GM23338 (cell line): ENCODE measurements at regions not wholly inside any gene's neighbourhood (a gene's known extent, or its start where the extent isn't known, plus 50 kb on each side); places are given as distances from the start of the nearest gene placed in this dataset.

Source experiments
- ATAC-seq: fragments of 200-7000 bp; cut with Tn5 transposase; 3 replicates; pipeline ENCODE4 v1.9.1; 2020
- DNase-seq: peaks from one replicate; pipeline ENCODE4 v3.0.0-alpha.2; 2015; ENCODE audit warnings: low spot score
- H2AFZ ChIP-seq: fragments of 200-600 bp; sonication (generic); 2 replicates; pipeline ENCODE4 v1.8.0; 2016; ENCODE audit warnings: antibody characterized with exemption, mild to moderate bottlenecking, moderate library complexity
- H3F3A ChIP-seq: fragments of 200-600 bp; sonication (generic); replicated peaks from 2 replicates; pipeline ENCODE4 v1.8.0; 2017; ENCODE audit warnings: antibody characterized with exemption, mixed run types, low read depth
- H3K27ac ChIP-seq: fragments of 200-600 bp; sonication (generic); 2 replicates; pipeline ENCODE4 v1.6.1; 2016; ENCODE audit warnings: low read depth
- H3K27me3 ChIP-seq: fragments of 200-600 bp; sonication (generic); 2 replicates; pipeline ENCODE4 v1.8.0; 2016; ENCODE audit warnings: mild to moderate bottlenecking, mixed run types, moderate library complexity; ENCODE audit not compliant: insufficient read depth
- H3K36me3 ChIP-seq: fragments of 200-600 bp; sonication (generic); 2 replicates; pipeline ENCODE4 v1.8.0; 2016; ENCODE audit warnings: mild to moderate bottlenecking; ENCODE audit not compliant: insufficient read depth
- H3K4me1 ChIP-seq: fragments of 200-600 bp; sonication (generic); 2 replicates; pipeline ENCODE4 v1.8.0; 2016; ENCODE audit warnings: mild to moderate bottlenecking, moderate library complexity; ENCODE audit not compliant: insufficient read depth
- H3K4me2 ChIP-seq: fragments of 200-600 bp; sonication (generic); 2 replicates; pipeline ENCODE4 v1.7.1; 2017; ENCODE audit warnings: mixed run types
- H3K4me3 ChIP-seq: fragments of 200-600 bp; sonication (generic); 2 replicates; pipeline ENCODE4 v1.6.1; 2016; ENCODE audit warnings: mixed run types
- H3K79me2 ChIP-seq: fragments of 200-600 bp; sonication (generic); replicated peaks from 2 replicates; pipeline ENCODE4 v1.8.0; 2017; ENCODE audit warnings: mild to moderate bottlenecking; ENCODE audit not compliant: insufficient read depth
- H3K9me2 ChIP-seq: fragments of 200-600 bp; sonication (generic); 2 replicates; pipeline ENCODE4 v1.8.0; 2017; ENCODE audit not compliant: insufficient read depth
- H4K20me1 ChIP-seq: fragments of 200-600 bp; sonication (generic); replicated peaks from 2 replicates; pipeline ENCODE4 v1.8.0; 2017; ENCODE audit warnings: mild to moderate bottlenecking; ENCODE audit not compliant: insufficient read depth
- H3K27ac Mint-ChIP-seq: 2 replicates; pipeline ENCODE4 v1.8.0; 2020; ENCODE audit warnings: inconsistent platforms, mild to moderate bottlenecking, moderate library complexity, mixed read lengths
- H3K27me3 Mint-ChIP-seq: 3 replicates; pipeline ENCODE4 v1.8.0; 2022; ENCODE audit warnings: low read depth, mild to moderate bottlenecking, moderate library complexity, mixed read lengths, inconsistent platforms; ENCODE audit not compliant: insufficient read depth, poor library complexity
- H3K36me3 Mint-ChIP-seq: 3 replicates; pipeline ENCODE4 v1.8.0; 2021; ENCODE audit warnings: low read depth, mild to moderate bottlenecking, inconsistent platforms, moderate library complexity, mixed read lengths
- H3K4me1 Mint-ChIP-seq: 3 replicates; pipeline ENCODE4 v1.8.0; 2020; ENCODE audit warnings: mild to moderate bottlenecking, inconsistent platforms, mixed read lengths
- H3K4me3 Mint-ChIP-seq: 3 replicates; pipeline ENCODE4 v1.8.0; 2021; ENCODE audit warnings: moderate library complexity, mild to moderate bottlenecking, inconsistent platforms, mixed read lengths
- H3K9me3 Mint-ChIP-seq: 3 replicates; pipeline ENCODE4 v1.8.0; 2020; ENCODE audit warnings: moderate library complexity, mild to moderate bottlenecking, inconsistent platforms, mixed read lengths
- CREB1 ChIP-seq: fragments of 250-450 bp; sonication (Bioruptor Pico); IDR thresholded peaks from 2 replicates; pipeline ENCODE4 v1.5.0; 2020; ENCODE audit warnings: low read depth, mild to moderate bottlenecking, moderate library complexity
- CTCF ChIP-seq, 2 experiments: fragments of 200-600 bp in 1 of 2; sonication (generic) in 1 of 2; conservative IDR thresholded peaks; 2 replicates each; pipeline versions ENCODE4 v1.5.1 to v1.6.1; 2016 to 2017; ENCODE audit warnings: antibody characterized with exemption in 2 of 2, low read depth in 2 of 2, mild to moderate bottlenecking in 2 of 2, moderate library complexity in 1 of 2
- EZH2 ChIP-seq: fragments of 200-600 bp; sonication (generic); IDR thresholded peaks from one replicate; pipeline ENCODE4 v1.8.0; 2017; ENCODE audit warnings: antibody characterized with exemption, mild to moderate bottlenecking, low read depth; ENCODE audit not compliant: unreplicated experiment
- EZH2phosphoT487 ChIP-seq: fragments of 200-600 bp; sonication (generic); IDR thresholded peaks from one replicate; pipeline ENCODE4 v1.8.1; 2018; ENCODE audit warnings: antibody characterized with exemption; ENCODE audit not compliant: unreplicated experiment
- JUNB ChIP-seq: IDR thresholded peaks from one replicate; pipeline ENCODE4 v1.6.1; 2016; ENCODE audit warnings: antibody characterized with exemption; ENCODE audit not compliant: unreplicated experiment
- NANOG ChIP-seq: IDR thresholded peaks from 2 replicates; pipeline ENCODE4 v1.6.1; 2016; ENCODE audit warnings: antibody characterized with exemption, borderline replicate concordance
- POLR2AphosphoS5 ChIP-seq: IDR thresholded peaks from 2 replicates; pipeline ENCODE4 v1.6.1; 2016; ENCODE audit warnings: antibody characterized with exemption, low read depth
- REST ChIP-seq: IDR thresholded peaks from one replicate; pipeline ENCODE4 v1.6.1; 2018; ENCODE audit warnings: antibody characterized with exemption; ENCODE audit not compliant: unreplicated experiment
- STAT1 ChIP-seq: IDR thresholded peaks from one replicate; pipeline ENCODE4 v1.6.1; 2016; ENCODE audit warnings: antibody characterized with exemption; ENCODE audit not compliant: unreplicated experiment
- ZNF114 ChIP-seq: fragments of 250-450 bp; sonication (Bioruptor Pico); IDR thresholded peaks from 2 replicates; pipeline ENCODE4 v1.5.0; 2020; ENCODE audit warnings: mild to moderate bottlenecking, moderate library complexity
- ZNF331 ChIP-seq: fragments of 250-450 bp; sonication (Bioruptor Pico); IDR thresholded peaks from 2 replicates; pipeline ENCODE4 v1.5.0; 2020; ENCODE audit warnings: low read depth, mild to moderate bottlenecking, moderate library complexity
- ZNF462 ChIP-seq: fragments of 250-450 bp; sonication (Bioruptor Pico); IDR thresholded peaks from 2 replicates; pipeline ENCODE4 v1.5.0; 2020; ENCODE audit warnings: mild to moderate bottlenecking, moderate library complexity

GRCh38 chr11:121841487-121842191 is 274.4 kb downstream of the BLID start (continued):
- TF ChIP-seq ZNF462 (no peak), NANOG (no peak), CREB1 (CRISPR knock-in tag) (no peak), ZNF114 (CRISPR knock-in tag) (no peak), ZNF331 (CRISPR knock-in tag) (no peak), POLR2AphosphoS5 (no peak)

- Histone ChIP-seq H3K9me2 (peaks cover 7% of the 10 kb centered on the region), H3K79me2 (no peaks in the 10 kb centered on the region), H4K20me1 (no peaks in the 10 kb centered on the region), H3K4me1 (peaks cover 14% of the 10 kb centered on the region), H3F3A (no peaks in the 10 kb centered on the region), H2AFZ (no peak overlapping the region), H3K4me2 (no peak overlapping the region), H3K4me3 (no peak overlapping the region), H3K27ac (no peak overlapping the region), H3K36me3 (no peaks in the 10 kb centered on the region), H3K27me3 (no peaks in the 10 kb centered on the region)
- H3K4me3 Mint-ChIP-seq, result no peak overlapping the region
- no peaks in the 10 kb centered on the region for H3K36me3 Mint-ChIP-seq
- DNase-seq (no peak), ATAC-seq (no peak)
- H3K9me3 Mint-ChIP-seq, result no peaks in the 10 kb centered on the region
- TF ChIP-seq ZNF331 (CRISPR knock-in tag), result no peak
- TF ChIP-seq REST, result no peak
- no peak for TF ChIP-seq EZH2phosphoT487
- TF ChIP-seq EZH2, result no peak
- TF ChIP-seq CTCF (conservative IDR thresholded peaks at IDR 0.05; ENCODE audit: low read depth in 2 of 2), result no peak
- TF ChIP-seq ZNF114 (CRISPR knock-in tag), result no peak
- no peak for TF ChIP-seq NANOG
- TF ChIP-seq CREB1 (CRISPR knock-in tag), result no peak
- TF ChIP-seq STAT1, result no peak
- TF ChIP-seq JUNB, result no peak
- H3K27ac Mint-ChIP-seq, result no peak overlapping the region
- peaks cover 12% of the 10 kb centered on the region for H3K4me1 Mint-ChIP-seq
- peaks cover 1% of the 10 kb centered on the region for H3K27me3 Mint-ChIP-seq
Observed at GRCh38 chr11:121839781-121840180, 276.2 kb downstream of the BLID start.
